ENCODE measurements at regions not wholly inside any gene's neighbourhood (a gene's known extent, or its start where the extent isn't known, plus 50 kb on each side); places are given as distances from the start of the nearest gene placed in this dataset.

DNA sequence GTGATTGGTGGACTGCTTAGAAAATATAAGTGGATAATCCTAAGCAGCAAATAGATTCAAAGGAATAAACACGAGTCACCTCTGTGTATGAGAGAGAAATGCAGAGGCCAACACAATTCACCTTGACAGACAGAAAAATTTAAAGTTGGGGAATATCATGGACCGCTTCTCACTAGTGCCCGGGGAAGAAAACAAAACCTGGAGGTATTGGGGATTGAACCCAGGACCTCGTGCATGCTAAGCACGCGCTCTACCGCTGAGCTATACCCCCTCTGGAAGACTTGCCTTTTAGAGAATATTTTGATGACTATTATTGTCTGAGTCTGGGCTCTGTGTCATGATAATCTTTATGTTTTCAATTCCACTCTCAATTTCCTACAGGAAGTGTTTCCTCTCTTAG, 111.9 kb downstream of the TRIM27 start:
- Histone ChIP-seq H3K27me3 (replicated peaks in 1 of 4; ENCODE audit: control extremely low read depth in 1 of 4, control insufficient read depth in 3 of 4, insufficient read depth in 4 of 4, low read length in 3 of 4) (peaks cover 0 to 92% (median 81%) of the 10 kb centered on the region in 4 experiments), H3K79me2 (ENCODE audit: control insufficient read depth, insufficient read depth, low read length) (no peaks in the 10 kb centered on the region), H3K27ac (ENCODE audit: low read length in 2 of 2) (no peak overlapping the region), H3K4me3 (ENCODE audit: control extremely low read depth in 1 of 5, extremely low read depth in 1 of 5, insufficient read depth in 1 of 5, low read depth in 2 of 5, low read length in 4 of 5) (no peak overlapping the region), H3K9ac (ENCODE audit: low read length) (no peak overlapping the region), H3K4me2 (replicated peaks; ENCODE audit: low read depth, low read length, poor library complexity, severe bottlenecking) (no peak overlapping the region), H2AFZ (ENCODE audit: insufficient read depth, low read depth, low read length, poor library complexity, severe bottlenecking) (no peak overlapping the region), H3K9me3 (ENCODE audit: control extremely low read depth in 1 of 3, control insufficient read depth in 2 of 3, insufficient read depth in 1 of 3, low read length in 2 of 3) (peaks cover 2 to 52% (median 22%) of the 10 kb centered on the region in 3 donors), H3K4me1 (ENCODE audit: control insufficient read depth in 2 of 2, insufficient read depth in 2 of 2, low read length in 2 of 2) (peaks cover 0 to 14% of the 10 kb centered on the region in 2 donors), H4K20me1 (ENCODE audit: control insufficient read depth, insufficient read depth, low read length, poor library complexity, severe bottlenecking) (no peaks in the 10 kb centered on the region), H3K36me3 (replicated peaks in 1 of 2; ENCODE audit: control extremely low read depth in 1 of 2, control insufficient read depth in 1 of 2, extremely low read depth in 1 of 2, insufficient read depth in 2 of 2, low read length in 1 of 2) (no peaks in the 10 kb centered on the region)
- no peak for TF ChIP-seq EZH2 (IDR thresholded peaks at IDR 0.05; ENCODE audit: borderline replicate concordance, insufficient read depth, low read depth, low read length, poor library complexity, severe bottlenecking)
- TF ChIP-seq, protein P1, sequence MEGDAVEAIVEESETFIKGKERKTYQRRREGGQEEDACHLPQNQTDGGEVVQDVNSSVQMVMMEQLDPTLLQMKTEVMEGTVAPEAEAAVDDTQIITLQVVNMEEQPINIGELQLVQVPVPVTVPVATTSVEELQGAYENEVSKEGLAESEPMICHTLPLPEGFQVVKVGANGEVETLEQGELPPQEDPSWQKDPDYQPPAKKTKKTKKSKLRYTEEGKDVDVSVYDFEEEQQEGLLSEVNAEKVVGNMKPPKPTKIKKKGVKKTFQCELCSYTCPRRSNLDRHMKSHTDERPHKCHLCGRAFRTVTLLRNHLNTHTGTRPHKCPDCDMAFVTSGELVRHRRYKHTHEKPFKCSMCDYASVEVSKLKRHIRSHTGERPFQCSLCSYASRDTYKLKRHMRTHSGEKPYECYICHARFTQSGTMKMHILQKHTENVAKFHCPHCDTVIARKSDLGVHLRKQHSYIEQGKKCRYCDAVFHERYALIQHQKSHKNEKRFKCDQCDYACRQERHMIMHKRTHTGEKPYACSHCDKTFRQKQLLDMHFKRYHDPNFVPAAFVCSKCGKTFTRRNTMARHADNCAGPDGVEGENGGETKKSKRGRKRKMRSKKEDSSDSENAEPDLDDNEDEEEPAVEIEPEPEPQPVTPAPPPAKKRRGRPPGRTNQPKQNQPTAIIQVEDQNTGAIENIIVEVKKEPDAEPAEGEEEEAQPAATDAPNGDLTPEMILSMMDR (IDR thresholded peaks at IDR 0.05): no peak
- no peak for ATAC-seq (ENCODE audit: low read depth)
- whole genome bisulfite sequencing (ENCODE audit: insufficient coverage): 0% methylated on average over 1 of the region's 7 CpGs
- ChIA-PET POLR2A (no interaction called here), CTCF (no interaction called here)
- Mint-ChIP-seq H3K27me3 (peaks cover 85% of the 10 kb centered on the region), H3K9me3 (ENCODE audit: insufficient read depth) (peaks cover 5% of the 10 kb centered on the region), H3K4me1 (no peaks in the 10 kb centered on the region), H3K27ac (no peak overlapping the region), H3K4me3 (no peak overlapping the region)
- DNase-seq: no peak
- intact Hi-C loops (cut with micrococcal nuclease): loop anchor here (5.0 kb wide), 1 partner anchor 80 kb away; no protein-coding TSS in a partner anchor

DNA sequence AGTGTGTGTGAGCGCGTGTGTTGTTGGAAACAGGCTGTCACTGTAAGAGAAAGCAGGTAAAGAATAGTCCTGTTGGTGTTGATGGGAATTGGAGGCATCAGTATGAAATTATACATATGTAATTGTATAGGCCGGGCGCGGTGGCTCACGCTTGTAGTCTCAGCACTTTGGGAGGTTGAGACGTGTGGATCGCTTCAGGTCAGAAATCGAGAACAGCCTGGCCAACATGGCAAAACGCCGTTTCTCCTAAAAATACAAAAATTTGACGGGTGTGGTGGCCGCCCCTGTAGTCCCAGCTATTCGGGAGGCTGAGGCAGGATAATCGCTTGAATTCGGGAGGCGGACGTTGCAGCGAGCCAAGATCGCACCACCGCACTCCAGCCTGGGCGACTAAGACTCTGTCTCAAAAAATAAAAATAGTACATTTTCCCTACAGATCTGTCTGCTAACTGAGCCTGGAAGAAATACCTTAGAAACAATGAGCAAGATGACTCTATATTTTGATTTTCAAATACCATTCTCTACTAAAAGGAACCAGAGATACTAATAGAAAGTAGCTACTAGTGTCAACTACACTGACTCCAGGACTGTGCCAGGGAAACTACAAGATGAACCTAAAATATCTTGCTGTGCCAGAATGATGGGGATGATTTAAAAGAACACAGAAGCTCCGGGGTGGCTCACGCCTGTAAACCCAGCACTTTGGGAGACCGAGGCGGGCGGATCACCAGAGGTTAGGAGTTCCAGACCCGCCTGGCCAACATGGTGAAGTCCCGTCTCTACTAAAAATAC, 110.8 kb downstream of the TRIM27 start:
- Mint-ChIP-seq H3K27me3 (peaks cover 87% of the 10 kb centered on the region), H3K9me3 (ENCODE audit: insufficient read depth) (peaks cover 5% of the 10 kb centered on the region), H3K27ac (no peak overlapping the region), H3K4me1 (peaks cover 3% of the 10 kb centered on the region), H3K4me3 (no peak overlapping the region)
- WGBS (ENCODE audit: insufficient coverage): 29% methylated on average over 21 of the region's 29 CpGs
- TF ChIP-seq, protein P1 (IDR thresholded peaks at IDR 0.05): no peak
- TF ChIP-seq EZH2 (IDR thresholded peaks at IDR 0.05; ENCODE audit: borderline replicate concordance, insufficient read depth, low read depth, low read length, poor library complexity, severe bottlenecking): no peak
- Histone ChIP-seq H3K4me2 (replicated peaks; ENCODE audit: low read depth, low read length, poor library complexity, severe bottlenecking) (no peak overlapping the region), H2AFZ (ENCODE audit: insufficient read depth, low read depth, low read length, poor library complexity, severe bottlenecking) (no peak overlapping the region), H3K4me1 (ENCODE audit: control insufficient read depth in 2 of 2, insufficient read depth in 2 of 2, low read length in 2 of 2) (peaks cover 0 to 14% of the 10 kb centered on the region in 2 donors), H3K79me2 (ENCODE audit: control insufficient read depth, insufficient read depth, low read length) (no peaks in the 10 kb centered on the region), H3K4me3 (ENCODE audit: control extremely low read depth in 1 of 5, extremely low read depth in 1 of 5, insufficient read depth in 1 of 5, low read depth in 2 of 5, low read length in 4 of 5) (no peak overlapping the region), H3K9me3 (ENCODE audit: control extremely low read depth in 1 of 3, control insufficient read depth in 2 of 3, insufficient read depth in 1 of 3, low read length in 2 of 3) (peaks cover 0 to 50% (median 22%) of the 10 kb centered on the region in 3 donors), H3K9ac (ENCODE audit: low read length) (no peak overlapping the region), H4K20me1 (ENCODE audit: control insufficient read depth, insufficient read depth, low read length, poor library complexity, severe bottlenecking) (no peaks in the 10 kb centered on the region), H3K27ac (ENCODE audit: low read length in 2 of 2) (no peak overlapping the region), H3K27me3 (replicated peaks in 1 of 4; ENCODE audit: control extremely low read depth in 1 of 4, control insufficient read depth in 3 of 4, insufficient read depth in 4 of 4, low read length in 3 of 4) (peaks cover 0 to 93% (median 81%) of the 10 kb centered on the region in 4 experiments), H3K36me3 (replicated peaks in 1 of 2; ENCODE audit: control extremely low read depth in 1 of 2, control insufficient read depth in 1 of 2, extremely low read depth in 1 of 2, insufficient read depth in 2 of 2, low read length in 1 of 2) (no peaks in the 10 kb centered on the region)
- DNase-seq: peak; percentile 9
- CTCF ChIA-PET: no interaction called here
- POLR2A ChIA-PET: no interaction called here
- intact Hi-C loops (cut with micrococcal nuclease): loop anchor here (5.0 kb wide), 1 partner anchor 81 kb away; no protein-coding TSS in a partner anchor
- ATAC-seq (ENCODE audit: low read depth): no peak

Measured in B cell (primary cell).